IMR-90 (cell line): ENCODE measurements at regions not wholly inside any gene's neighbourhood (a gene's known extent, or its start where the extent isn't known, plus 50 kb on each side); places are given as distances from the start of the nearest gene placed in this dataset.

Experiments
- BHLHE40 ChIP-seq: fragments of 150-350 bp; IDR thresholded peaks from 2 replicates; pipeline ENCODE4 v1.6.1; 2016; ENCODE audit warnings: mild to moderate bottlenecking, low read depth, low read length
- CEBPB ChIP-seq: IDR thresholded peaks from 2 replicates; pipeline ENCODE4 v1.6.1; 2012; ENCODE audit warnings: low read depth, low read length, improper control_type of control experiment
- CHD1 ChIP-seq: IDR thresholded peaks from 2 replicates; pipeline ENCODE4 v1.6.1; 2012; ENCODE audit warnings: low read depth, low read length, improper control_type of control experiment
- FOS ChIP-seq: fragments of 150-350 bp; IDR thresholded peaks from 2 replicates; pipeline ENCODE4 v1.6.1; 2016; ENCODE audit warnings: low read depth, low read length
- MAFK ChIP-seq: IDR thresholded peaks from 2 replicates; pipeline ENCODE4 v1.6.1; 2012; ENCODE audit warnings: low read depth, low read length, improper control_type of control experiment
- MXI1 ChIP-seq: IDR thresholded peaks from 2 replicates; pipeline ENCODE4 v1.6.1; 2012; ENCODE audit warnings: low read depth, mild to moderate bottlenecking, low read length, moderate library complexity, borderline replicate concordance
- NFE2L2 ChIP-seq: fragments of 150-350 bp; IDR thresholded peaks from 2 replicates; pipeline ENCODE4 v1.6.1; 2016; ENCODE audit warnings: low read depth, mild to moderate bottlenecking, low read length
- POLR2A ChIP-seq: IDR thresholded peaks from 2 replicates; pipeline ENCODE4 v1.6.1; 2012; ENCODE audit warnings: mild to moderate bottlenecking, low read depth, low read length
- RAD21 ChIP-seq: IDR thresholded peaks from 2 replicates; pipeline ENCODE4 v1.6.1; 2012; ENCODE audit warnings: low read length, improper control_type of control experiment
- RFX5 ChIP-seq: IDR thresholded peaks from 2 replicates; pipeline ENCODE4 v1.8.0; 2012; ENCODE audit warnings: low read depth, mild to moderate bottlenecking, low read length, moderate library complexity
- TF ChIP-seq, protein P1 (sequence below): conservative IDR thresholded peaks from 2 replicates; pipeline ENCODE4 v1.5.1; 2012; ENCODE audit warnings: mild to moderate bottlenecking, low read depth, low read length, improper control_type of control experiment
- TF ChIP-seq, protein P2 (sequence below): fragments of 150-350 bp; IDR thresholded peaks from 2 replicates; pipeline ENCODE4 v1.6.1; 2017; ENCODE audit warnings: mild to moderate bottlenecking, antibody characterized with exemption, low read length, low read depth
- TF ChIP-seq, protein P3 (sequence below): fragments of 150-350 bp; IDR thresholded peaks from 2 replicates; pipeline ENCODE4 v1.6.1; 2016; ENCODE audit warnings: low read depth, mild to moderate bottlenecking, low read length, moderate library complexity, borderline replicate concordance

DNA sequence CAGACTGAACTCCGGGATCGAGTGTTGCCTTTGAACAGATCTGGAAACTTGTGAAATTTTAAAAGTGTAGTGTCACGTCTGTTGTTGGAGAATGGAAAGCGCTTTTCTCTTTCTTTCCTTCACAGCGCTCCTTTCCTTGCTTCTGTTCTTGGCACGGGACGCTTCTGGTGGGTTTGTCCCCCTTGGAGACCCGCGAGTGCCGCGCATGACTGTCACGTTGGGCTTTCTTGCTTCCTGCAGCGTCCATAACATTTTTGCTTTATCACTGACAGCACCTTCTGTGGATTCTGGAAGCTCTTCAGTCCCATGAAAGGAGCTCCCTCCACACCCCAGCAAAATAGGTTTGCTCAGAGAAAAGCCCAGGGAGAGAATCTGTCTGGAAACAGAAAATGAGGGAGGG, 193.0 kb upstream of the TMEM132C start:
- TF ChIP-seq, protein P1, sequence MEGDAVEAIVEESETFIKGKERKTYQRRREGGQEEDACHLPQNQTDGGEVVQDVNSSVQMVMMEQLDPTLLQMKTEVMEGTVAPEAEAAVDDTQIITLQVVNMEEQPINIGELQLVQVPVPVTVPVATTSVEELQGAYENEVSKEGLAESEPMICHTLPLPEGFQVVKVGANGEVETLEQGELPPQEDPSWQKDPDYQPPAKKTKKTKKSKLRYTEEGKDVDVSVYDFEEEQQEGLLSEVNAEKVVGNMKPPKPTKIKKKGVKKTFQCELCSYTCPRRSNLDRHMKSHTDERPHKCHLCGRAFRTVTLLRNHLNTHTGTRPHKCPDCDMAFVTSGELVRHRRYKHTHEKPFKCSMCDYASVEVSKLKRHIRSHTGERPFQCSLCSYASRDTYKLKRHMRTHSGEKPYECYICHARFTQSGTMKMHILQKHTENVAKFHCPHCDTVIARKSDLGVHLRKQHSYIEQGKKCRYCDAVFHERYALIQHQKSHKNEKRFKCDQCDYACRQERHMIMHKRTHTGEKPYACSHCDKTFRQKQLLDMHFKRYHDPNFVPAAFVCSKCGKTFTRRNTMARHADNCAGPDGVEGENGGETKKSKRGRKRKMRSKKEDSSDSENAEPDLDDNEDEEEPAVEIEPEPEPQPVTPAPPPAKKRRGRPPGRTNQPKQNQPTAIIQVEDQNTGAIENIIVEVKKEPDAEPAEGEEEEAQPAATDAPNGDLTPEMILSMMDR = no peak
- TF ChIP-seq POLR2A (no peak), MXI1 (no peak), RAD21 (no peak), CEBPB (no peak), MAFK (no peak), BHLHE40 (no peak), RFX5 (no peak), NFE2L2 (no peak), CHD1 (no peak), FOS (no peak)
- TF ChIP-seq, protein P2, sequence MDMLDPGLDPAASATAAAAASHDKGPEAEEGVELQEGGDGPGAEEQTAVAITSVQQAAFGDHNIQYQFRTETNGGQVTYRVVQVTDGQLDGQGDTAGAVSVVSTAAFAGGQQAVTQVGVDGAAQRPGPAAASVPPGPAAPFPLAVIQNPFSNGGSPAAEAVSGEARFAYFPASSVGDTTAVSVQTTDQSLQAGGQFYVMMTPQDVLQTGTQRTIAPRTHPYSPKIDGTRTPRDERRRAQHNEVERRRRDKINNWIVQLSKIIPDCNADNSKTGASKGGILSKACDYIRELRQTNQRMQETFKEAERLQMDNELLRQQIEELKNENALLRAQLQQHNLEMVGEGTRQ = no peak
- TF ChIP-seq, protein P3, sequence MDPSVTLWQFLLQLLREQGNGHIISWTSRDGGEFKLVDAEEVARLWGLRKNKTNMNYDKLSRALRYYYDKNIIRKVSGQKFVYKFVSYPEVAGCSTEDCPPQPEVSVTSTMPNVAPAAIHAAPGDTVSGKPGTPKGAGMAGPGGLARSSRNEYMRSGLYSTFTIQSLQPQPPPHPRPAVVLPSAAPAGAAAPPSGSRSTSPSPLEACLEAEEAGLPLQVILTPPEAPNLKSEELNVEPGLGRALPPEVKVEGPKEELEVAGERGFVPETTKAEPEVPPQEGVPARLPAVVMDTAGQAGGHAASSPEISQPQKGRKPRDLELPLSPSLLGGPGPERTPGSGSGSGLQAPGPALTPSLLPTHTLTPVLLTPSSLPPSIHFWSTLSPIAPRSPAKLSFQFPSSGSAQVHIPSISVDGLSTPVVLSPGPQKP = no peak
